ENCODE measurements at regions not wholly inside any gene's neighbourhood (a gene's known extent, or its start where the extent isn't known, plus 50 kb on each side); places are given as distances from the start of the nearest gene placed in this dataset.

DNA sequence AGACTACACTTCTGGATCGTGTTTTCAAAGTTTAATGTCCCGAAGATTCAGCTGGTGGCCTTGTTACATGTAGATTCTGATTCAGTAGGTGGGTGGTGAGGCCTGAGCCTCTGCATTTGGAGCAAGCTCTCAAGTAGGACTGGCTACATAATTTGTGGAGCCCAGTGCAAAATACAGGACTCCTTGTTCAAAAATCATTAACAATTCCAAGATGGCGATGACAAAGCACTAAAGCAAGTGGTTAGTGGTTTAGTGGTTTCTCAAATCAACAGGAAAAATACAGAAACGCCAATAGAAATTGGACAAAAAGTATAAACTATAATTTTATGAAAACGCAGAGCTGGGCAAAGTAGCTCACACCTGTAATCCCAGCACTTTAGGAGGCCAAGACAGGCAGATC is 133.7 kb upstream of the STMND1 start:
- TF ChIP-seq, protein P1, sequence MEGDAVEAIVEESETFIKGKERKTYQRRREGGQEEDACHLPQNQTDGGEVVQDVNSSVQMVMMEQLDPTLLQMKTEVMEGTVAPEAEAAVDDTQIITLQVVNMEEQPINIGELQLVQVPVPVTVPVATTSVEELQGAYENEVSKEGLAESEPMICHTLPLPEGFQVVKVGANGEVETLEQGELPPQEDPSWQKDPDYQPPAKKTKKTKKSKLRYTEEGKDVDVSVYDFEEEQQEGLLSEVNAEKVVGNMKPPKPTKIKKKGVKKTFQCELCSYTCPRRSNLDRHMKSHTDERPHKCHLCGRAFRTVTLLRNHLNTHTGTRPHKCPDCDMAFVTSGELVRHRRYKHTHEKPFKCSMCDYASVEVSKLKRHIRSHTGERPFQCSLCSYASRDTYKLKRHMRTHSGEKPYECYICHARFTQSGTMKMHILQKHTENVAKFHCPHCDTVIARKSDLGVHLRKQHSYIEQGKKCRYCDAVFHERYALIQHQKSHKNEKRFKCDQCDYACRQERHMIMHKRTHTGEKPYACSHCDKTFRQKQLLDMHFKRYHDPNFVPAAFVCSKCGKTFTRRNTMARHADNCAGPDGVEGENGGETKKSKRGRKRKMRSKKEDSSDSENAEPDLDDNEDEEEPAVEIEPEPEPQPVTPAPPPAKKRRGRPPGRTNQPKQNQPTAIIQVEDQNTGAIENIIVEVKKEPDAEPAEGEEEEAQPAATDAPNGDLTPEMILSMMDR (IDR thresholded peaks at IDR 0.05; ENCODE audit: low read depth, low read length) = no peak
- DNase-seq (ENCODE audit: extremely low read depth, low read depth) = no peak

DNA sequence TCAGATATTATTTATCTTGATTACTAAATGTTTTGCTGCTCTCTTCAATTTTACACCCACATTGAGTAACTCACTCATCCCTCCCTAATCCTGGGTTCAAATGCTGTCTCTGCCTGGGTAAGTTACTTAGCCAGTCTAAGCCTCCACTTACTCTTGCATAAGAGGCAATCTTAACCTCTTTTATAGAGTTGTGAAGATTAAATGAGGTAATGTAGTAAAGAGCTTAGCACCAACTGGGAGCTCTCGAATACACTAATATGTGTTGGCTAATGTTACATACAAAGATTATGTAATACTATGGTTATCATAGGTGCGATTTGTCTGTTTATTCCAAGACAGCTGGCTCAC is 134.4 kb upstream of the STMND1 start:
- DNase-seq (ENCODE audit: extremely low read depth, low read depth) = no peak
- TF ChIP-seq, protein P1 (IDR thresholded peaks at IDR 0.05; ENCODE audit: low read depth, low read length) = no peak

DNA sequence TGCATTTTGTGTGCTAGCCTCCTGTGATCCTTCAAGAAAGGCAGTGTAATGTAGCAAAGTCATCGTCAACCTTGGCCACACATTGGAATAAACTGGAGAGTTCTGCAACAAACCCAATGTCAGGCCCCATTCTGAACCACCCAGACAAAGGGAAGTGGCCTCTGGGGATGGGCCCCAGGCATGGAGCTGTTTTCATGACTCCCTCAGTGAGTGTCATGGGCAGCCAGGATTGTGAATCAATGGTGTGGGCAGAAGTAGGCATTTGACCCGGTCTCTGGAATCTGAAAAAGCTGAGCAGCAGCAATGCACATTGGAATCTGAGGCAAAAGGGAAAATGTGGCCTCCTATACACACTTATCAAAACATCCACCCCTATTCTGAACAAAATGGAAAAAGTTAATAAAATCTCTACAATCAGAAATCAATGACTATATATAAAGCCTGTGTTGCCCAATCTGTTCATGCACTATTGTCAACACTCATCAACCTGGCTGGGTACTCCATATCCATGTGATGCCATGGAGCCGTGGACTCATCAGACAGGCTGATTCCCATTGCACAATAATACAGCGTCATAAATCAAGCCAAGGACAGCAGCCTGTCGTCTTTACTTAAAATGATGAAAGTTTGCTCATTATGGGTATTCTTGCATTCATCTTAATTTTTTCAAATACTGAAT is 134.9 kb upstream of the STMND1 start:
- TF ChIP-seq, protein P1 (IDR thresholded peaks at IDR 0.05; ENCODE audit: low read depth, low read length) = no peak
- no peak for DNase-seq (ENCODE audit: extremely low read depth, low read depth)

DNA sequence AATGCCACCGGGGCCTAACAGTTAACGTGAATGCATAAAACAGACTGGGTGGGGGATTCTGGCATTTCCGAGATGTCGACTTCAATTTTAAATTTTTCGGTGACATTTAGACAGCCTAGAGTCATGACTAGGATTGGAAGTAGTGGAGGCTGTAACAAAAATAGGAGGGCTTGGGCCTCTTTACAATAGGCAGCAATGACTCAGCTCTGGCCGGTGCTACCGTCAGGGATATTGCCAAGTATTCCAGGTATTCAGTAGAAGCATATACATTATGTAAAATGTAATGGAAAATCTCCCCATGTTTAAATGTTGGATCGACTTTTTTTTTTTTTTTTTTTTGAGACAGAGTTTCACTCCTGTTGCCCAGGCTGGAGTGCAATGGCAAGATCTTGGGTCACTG is 136.2 kb upstream of the STMND1 start:
- TF ChIP-seq, protein P1 (IDR thresholded peaks at IDR 0.05; ENCODE audit: low read depth, low read length) = no peak
- no peak for DNase-seq (ENCODE audit: extremely low read depth, low read depth)

DNA sequence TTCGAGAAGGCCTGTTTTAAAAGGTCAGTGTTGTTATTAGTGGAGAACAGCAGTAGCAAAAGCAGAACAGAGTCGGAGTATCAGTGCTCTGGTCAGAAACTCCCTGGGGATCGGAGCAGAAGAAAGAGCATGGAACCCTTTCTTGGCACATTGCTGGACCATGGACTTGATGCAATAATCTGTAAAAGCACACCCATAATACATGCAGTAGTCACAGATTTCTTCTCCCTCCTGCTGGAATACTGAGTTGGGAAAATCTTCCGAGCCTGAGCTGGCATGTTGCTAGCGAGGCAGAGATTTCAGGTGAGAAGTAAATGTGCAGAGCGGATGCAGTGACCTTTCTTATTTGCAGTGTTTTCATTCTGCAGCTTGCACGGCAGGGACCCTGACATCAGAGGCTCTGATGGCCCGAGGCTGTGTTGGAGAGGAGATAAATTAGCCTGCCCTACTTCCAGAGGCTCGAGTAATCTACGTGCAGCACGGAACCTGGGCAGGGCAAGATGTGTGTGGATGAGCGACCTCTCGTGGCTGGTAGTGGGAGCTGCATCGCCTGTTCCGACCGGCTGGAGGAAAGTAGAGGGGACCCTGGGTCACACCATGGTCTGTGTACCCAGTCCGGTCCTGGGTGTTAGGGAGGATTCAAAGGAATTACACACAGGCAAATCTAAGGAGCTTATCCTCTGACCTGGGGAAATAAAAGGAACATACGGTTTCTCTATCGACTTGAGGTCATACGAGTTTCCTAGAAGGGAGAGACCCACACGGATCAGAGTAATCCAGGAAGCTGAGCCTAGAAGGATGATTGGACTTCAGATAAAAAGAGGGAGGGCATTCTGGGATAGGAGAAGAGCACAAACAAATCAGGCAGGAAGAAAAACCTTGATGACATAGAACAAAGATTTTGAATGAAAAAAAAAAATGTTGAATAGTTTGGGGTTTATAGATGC is 137.0 kb upstream of the STMND1 start:
- DNase-seq (ENCODE audit: extremely low read depth, low read depth) = peak; percentile 50
- TF ChIP-seq, protein P1 (IDR thresholded peaks at IDR 0.05; ENCODE audit: low read depth, low read length) = peak; percentile 97

DNA sequence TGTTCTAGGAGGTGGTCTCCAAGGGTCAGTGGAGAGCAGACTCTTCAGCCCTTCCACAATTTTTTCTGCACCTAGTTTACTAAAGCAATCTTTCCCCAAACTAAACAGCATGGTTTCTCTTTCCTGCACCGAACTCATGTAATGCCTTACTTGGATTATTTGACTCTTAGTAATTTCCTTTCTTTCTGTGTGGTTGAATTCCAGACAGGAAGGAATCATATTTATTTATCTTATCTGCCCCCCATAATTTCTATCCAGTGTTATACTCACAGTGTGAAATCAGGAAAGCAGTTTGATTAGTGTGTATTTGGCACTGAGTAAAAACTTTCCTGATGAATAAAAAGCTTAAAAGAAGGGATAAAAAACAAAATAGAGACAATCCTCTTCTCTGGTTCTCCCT is 140.3 kb upstream of the STMND1 start:
- no peak for DNase-seq (ENCODE audit: extremely low read depth, low read depth)
- TF ChIP-seq, protein P1 (IDR thresholded peaks at IDR 0.05; ENCODE audit: low read depth, low read length) = no peak

DNA sequence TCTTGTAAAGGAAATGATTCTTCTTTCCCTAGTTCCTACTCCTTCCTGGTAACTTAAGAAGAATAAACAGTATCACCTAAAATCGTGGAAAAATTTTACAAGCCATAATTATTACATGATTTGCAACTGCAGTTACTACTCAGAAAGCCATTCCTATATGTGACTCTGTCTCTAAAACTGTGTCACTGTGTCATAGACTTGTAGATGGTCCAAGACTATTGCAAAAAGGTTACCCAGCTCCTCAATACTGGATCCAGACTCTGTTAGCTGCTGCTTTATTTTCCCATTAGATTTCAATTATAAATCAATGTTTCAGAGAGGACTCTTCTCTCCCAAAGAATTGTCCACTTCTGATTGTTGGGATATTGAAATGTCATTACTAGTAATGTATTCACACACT is 142.1 kb upstream of the STMND1 start:
- DNase-seq (ENCODE audit: extremely low read depth, low read depth) = no peak
- TF ChIP-seq, protein P1 (IDR thresholded peaks at IDR 0.05; ENCODE audit: low read depth, low read length) = no peak
